ENCODE measurements at regions not wholly inside any gene's neighbourhood (a gene's known extent, or its start where the extent isn't known, plus 50 kb on each side); places are given as distances from the start of the nearest gene placed in this dataset.
A peak's percentile ranks its signal among the peaks of the same experiment; 100 is the strongest.

DNA sequence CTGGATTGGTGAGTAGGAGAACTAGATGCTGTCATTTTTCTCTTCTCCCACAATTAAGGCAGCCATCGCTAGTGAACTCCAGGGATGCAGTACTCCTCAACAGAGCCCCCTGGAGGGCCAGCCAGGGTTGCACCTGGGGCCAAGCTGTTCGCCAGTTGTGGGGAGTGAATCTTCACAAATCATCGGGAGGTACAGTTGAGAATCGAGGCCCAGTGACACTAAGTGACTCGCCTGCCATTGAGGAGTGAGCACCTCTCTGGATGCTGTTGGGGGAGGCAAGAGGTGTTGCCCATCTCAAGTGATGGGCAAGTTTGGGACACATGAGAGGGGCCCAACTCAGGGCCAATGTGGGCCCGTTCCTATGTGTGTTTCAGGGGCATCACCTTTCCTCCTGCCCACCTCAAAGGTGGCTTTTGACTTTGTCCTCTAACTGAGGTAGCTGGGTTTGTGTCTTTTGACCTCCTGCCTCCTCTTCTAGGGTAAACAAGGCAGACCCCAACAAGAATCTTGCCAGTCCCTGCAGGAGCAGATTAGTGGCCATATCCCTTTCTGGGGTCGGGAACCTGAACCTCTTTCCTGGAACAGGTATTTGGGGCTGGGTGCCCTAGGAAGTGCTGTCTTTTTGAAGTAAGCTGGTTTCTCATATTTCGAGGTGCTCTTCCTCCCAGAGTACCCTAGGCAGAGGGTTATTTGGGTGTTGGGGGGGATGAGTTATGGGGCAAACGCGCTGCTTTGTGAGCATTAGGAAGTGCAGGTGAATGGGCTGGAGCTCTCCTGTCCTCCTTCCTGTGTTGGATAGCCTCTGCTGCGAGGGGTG lies 181.2 kb downstream of the MACROH2A1 start:
- no peak for DNase-seq

DNA sequence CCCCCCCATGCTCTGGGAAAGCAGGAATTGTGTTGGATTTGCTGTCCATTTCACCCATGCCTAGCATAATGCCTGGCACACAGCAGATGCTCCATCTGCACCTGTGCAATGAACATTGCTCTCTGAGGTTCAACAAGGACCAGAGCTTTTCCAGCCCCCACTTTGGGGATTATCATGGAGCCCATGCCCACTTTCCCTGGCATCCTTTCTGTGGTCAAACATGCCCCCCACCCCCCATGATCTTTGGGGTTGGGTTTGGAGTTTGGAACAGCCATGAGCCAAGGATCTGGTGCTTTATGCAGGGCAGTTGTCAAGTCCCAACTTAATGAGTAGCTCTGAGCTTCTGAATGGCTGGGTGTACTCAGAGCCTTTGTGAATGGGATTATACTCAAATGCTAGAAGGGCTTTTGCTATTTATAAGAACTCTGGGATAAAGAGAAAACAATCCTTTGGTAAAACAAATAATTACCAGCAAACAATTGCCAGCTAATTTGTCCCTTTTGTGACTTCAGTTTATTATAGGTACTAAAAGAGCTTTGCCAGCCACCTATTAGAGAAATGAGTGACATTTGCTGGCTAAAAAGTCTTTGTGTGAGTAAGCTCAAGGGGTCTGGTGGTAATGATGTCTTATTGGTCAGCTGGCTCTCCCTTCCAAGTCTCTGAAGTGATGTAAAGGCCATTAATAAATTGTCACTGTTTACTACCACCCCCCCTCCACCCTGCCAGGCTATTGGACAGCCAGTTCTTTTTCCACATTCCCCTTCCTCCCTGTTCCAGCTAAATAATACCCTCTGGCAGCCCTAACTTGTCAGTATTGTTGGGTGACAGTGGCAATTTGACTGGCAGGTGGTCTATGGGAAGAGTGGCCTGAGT lies 182.3 kb downstream of the MACROH2A1 start:
- DNase-seq = no peak

DNA sequence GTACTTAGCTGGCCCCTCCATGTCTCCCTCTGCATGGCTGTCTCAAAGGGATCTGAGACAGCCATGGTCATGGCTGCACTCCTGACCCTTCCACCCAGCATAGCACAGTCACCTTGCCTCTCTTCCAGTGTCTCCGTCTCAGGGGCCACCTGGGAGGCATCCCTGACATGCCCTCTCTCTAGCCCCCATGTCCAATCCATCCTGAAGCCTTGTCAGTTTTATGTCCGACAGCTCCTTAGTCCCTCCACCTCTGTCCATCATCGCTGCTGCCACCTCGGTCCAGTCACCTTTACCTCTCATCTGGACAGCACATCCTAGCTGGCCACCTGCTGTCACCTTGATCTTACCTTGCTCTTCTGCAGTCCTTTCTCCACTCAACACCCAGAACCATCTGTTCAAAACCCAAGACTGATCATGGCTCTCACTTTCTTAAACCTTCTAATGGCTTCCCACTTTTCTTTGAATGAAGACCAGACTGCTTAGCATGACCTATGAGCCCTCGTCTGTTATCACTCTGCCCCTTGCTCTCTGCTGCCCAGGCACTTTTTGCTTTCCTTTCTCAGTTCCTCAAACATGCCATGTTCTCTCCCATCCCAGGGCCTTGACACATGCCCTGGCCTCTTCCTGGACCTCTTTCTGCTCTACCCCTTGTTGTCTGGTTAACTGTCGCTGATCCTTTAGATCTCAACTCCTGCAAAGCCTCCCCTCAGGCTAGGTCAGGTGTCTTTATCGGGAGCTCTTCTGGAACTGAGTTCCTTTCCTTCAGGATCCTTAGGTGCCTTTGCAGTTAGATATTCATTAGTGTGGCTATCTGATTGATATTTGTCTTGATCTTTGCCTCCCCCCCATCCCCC lies 181.8 kb upstream of the PITX1 start:
- DNase-seq = no peak

DNA sequence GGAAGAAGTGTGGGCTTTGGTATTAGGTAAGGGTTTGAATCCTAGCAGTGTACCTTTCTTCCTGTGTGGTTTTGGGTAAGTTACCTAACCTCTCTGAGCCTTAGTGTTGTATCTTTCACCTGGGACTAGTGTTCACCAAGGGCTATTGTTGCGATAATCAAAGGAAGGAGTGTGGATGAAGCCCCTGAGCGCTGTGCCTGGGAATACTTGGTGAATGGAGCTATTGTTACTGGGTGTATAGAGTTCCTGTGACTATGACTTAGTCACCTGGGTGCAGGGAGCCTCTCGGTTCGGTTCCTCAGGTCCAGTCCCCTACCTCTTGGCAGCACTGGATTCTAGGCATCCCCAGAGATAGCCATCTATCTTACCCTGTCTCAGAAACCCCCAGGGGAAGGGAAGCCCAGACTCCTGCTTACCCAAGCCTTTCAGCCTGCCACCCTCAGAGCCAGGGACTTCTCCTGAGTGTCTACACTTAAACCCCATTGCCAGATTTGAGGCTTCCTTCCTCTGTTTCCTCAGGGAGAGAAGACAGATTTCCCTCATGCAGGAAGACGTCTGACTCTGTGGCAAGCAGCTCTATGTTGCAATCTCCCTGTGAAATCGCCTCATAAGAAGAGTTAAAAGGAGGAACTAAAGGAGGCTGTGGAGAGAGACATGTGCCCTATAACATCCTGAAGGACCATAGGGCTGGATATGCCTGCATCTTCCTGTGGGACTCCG lies 181.0 kb upstream of the PITX1 start:
- DNase-seq = no peak

DNA sequence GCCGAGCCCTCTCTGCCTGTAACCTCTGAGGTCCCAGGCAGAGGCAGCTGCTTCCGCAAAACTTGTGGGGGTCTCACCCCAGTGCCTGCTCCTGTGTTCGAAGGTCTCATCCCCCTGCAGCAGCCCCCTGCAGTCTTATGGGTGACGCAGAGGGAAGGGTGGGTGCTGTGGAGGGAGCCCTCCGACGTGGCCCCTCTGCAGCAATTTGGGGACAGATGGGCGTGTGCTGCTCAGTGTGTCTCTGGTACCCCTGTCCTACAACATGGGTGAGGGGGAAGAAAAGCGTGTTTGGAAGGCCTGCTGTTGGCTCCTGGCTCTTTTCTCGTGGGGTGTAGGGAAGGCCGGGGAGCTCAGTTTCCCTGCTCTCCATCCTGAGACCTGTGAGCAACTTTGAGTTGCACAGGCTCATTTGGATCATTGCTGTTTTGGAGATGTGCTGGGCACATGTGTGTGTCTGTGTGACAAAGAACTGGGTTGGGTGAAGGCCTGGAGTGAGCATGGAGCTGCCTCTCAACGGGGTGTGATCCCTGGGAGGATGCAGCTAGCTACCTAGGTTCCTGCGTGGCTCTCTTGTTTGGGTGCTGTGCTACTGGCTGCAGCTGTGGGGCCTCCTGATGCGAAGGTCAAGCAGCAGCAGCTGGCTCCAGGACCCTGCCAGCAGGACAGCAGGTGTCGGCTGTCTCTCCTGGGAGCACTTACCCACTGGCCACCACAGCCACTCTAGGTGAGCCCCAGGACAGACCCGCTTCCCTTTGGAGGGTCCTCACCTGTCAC lies 179.6 kb upstream of the PITX1 start:
- DNase-seq = no peak

DNA sequence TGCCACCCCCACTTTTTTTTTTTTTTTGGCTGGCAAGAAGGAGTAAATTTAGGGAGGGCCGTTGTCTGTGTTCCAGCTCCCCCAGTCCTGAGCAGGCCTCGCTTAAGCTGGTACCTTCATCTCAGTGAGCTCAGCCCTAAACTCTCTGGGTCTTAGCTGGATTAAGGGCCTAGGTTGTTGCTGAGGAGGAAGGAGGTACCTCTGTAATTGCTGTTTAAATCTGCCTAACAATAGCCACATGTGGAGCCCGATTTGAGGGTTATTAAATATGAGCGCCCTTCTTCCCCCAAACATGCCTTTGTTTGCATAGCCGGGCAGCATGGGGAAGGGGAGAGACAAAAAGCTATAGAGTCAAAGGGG lies 179.0 kb upstream of the PITX1 start:
- no peak for DNase-seq

DNA sequence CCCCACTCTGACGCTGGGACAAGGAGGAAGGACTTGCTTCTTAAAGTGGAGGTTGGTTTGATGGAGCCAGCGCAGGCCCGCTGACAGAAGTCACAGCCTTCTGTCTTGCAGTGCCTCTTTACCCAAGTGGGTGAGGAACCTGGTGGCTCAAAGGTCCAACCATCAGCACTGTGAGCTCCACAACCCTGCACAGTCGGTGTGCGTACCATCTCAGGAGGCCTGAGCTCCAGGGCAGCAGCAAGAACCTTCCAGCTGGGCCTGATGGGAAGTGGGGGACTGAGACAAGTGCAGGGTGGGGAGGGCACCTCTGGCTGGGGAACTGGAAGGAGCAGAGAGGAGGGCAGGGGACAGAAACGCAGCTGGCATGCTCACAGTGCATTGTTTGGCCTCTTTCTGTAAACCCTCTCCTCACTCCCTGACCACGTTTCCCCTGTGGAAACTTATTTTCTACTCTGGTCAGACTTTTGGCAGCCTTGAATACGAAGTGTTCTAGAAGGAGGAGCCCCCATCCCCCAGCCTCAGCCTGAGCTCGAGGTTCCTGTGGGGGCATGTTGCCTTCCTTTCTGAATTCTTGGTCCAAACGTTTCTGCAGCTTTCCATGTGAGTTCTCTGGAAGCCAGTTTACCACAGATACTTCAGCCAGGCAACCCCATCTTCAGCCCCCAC lies 178.5 kb upstream of the PITX1 start:
- no peak for DNase-seq

DNA sequence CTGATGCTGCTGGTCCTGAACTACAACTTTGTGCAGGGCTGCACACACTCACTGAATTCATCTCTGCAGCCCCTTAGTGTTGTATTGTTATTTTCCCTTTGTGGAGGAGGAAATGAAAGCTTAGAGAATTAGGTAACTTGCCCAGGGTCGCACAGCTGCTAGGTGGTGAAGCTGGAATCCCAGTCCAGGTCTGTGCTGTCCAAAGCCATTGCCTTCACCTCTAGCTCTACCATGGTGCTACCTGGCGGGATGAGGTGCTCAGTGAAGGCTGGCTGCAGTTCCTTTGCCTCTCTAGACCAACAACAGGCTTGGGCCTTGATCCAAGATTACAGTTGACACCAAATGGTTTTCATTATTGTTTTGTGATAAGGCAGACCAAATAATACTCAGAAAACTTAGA lies 177.8 kb upstream of the PITX1 start:
- no peak for DNase-seq

DNA sequence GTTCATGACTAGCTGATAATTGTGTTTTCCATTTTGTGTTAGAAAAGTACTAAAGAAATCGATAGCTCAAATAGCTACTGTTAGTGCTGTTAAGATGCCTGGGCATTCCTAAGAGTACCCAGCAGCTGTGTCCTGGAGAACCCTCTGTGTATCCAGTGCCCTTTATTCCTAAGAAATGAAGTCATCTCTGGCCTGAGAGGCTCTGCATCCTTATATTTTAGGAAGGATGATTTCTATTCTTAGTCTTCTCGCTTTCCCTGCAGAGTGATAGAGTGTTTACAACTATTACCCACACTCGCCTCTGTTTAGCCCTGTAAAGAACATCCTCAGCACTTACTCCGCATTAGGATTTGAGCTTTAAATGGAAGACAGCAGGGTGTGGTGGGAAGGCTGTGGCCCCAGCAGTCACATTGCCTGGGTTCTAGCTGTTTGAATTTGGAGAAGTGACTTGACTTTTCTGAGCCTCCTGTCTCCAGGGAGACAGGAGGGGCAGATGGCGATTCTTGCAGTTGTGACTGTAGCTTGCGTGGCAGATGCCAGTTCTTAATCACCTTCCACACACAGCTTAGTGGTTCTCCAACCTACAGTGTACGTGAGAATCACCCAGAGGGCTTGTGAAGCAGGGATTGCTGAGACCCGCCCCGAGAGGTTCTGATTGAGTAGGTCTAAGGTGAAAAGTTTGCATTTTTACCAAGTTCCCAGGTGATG lies 177.2 kb upstream of the PITX1 start:
- DNase-seq = no peak

DNA sequence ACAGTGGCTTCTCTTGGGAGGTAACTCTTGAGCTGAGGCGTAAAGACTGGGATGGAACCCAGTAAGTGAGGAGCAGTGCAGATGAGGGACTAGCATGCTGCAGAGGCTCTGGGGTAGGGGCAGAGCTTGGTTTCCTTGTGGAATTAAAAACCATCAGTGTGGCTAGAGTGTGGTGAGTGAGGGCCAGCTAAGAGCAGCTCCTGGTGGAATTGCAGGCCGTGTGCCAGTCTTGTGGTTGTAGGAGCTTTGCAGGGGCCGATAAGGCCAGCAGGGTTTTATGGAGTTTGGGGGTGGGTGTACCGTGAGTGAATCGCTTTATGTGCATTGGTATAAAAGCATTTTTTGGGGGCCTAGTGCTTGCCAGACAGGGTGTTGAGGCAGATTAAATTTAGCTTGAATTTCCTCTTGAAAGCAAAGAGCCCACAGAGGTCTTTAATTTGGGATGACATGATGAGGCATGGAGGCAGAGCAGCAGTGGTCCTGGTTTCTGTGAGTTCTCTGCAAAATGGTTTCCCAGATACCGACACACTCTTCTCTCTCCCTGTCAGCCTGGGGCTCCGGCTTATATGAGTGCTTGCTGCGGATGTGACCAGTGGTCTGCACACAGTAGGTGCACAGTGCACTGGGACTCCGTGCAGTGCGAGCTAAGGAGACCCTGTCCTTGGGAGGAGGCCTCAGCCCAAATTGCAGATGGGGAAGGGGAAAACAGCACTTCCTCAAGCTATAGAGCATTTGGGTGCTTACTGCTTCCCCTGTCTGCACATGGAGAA lies 176.4 kb upstream of the PITX1 start:
- DNase-seq = no peak

DNA sequence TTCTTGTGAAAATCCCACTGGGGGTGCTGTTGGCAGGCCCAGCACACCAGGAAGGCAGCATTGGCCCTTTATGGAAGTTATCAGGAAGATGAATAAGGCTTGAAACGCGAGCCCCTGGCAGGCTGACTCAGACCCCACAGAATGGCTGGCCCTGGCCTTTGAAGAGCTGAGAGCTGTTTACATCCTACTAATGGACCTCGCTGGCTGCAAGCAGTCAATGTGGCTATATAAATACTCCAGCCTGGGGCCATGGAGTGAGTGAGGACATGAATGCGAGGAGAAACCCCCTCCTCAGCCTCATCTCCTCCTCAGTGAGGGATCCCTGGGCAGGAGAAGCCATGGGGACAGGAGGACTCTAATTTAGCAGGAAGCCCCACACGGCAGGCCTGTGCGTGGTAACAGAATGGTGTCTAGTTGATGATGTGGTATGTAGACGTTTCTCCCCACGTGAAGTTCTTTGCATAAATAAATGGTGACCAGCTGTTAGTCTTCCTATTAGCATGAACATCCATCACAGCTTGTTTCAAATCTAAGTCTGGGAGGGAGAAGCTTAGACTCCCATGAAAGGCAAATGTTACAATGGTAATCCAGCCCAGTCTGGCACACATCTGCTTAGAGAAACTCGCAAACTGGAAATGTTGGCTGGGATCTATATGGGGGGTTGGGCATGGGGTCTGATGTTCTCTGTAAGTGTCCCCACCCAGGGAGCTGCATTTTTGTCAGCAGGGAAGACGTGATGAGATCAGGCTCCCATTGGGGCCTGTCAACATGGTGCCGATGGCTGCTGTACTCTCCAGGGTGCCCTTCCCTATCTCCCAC lies 175.1 kb upstream of the PITX1 start:
- DNase-seq = peak; percentile 54

DNA sequence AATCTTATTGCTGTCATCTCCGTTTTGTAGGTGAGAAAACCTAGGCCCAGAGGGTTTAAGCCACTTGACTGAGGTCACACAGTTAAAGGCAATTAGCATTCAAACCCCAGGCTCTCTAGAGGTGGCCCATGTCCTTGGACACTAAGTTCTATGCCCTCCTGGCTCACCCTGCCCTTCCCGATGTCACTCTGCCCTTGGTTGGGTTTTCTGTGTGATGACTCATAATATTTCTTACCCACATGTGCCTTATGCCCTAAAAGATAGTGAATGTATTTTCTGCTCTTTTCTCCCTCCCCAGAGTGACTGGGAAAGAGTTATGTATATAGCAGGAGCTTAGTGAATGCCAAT lies 174.5 kb upstream of the PITX1 start:
- DNase-seq = no peak

DNA sequence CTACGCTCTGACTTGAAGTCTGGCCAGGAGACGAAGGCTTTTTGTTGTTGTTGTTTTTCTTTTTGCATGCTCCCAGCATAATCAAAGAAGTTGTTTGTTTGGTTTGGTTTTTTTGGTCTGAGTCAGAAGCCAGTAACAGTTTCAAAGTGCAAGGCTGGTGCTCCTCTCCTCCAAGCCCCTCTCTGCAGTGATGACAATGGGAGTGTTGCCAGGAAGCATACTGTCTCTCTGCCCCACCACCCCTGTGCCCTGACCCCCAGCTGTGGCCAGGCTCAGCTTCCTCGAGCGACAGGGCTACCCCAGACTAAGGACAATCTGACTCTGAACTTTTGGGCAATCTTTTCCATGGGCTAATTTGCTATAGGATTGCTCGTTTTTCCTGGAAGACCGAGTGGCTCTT lies 173.8 kb upstream of the PITX1 start:
- DNase-seq = no peak

DNA sequence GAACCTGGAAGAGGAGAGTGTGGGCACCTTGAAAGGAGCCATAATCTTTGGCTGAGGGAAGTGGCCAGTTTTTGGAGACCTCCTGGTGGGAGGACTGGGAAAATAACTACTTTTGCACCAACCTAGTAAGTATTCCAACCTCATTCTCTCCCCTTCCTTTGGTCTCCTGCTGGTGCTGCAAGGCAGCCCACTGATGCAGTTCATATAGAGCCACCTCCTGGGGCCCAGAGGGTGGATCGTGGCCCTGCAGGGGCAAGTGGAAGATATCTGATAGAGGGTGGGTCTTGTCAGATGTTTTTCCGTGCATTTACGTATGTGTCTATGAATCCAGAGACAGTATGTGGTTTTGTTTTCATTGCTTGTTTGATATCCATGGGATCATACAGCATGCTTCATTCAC lies 172.8 kb upstream of the PITX1 start:
- no peak for DNase-seq

DNA sequence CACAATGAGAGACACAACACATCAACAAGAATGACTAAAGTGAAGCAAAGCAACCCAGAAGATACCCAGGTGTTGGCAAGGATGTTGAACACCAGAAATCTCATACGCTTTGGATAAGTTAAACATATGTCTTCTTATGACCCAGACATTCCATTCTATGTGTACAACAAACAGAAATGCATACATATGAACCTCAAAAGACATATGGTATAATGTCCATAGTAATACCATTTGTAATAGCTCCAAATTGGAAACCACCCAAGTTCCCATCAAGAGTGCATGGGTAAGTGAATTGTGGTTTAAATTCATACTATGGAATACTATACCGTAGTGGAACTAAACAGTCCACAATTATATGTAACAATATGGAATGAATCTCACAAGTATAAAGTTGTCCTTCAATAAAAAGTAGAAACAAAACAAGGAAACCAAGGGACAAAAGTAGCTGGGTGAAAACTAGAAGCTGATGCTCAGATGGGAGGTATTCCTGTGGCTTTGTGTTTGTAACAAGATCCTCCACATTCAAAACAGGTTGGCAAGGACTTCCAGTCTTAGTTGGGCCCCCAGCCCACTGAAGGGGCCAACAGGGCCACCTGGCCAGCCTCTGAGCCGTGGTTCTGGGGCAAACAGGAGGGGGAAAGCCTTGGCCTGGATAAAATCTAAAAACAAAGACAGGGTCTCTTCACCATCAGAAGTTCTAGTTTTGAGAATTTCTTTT lies 171.8 kb upstream of the PITX1 start:
- no peak for DNase-seq

DNA sequence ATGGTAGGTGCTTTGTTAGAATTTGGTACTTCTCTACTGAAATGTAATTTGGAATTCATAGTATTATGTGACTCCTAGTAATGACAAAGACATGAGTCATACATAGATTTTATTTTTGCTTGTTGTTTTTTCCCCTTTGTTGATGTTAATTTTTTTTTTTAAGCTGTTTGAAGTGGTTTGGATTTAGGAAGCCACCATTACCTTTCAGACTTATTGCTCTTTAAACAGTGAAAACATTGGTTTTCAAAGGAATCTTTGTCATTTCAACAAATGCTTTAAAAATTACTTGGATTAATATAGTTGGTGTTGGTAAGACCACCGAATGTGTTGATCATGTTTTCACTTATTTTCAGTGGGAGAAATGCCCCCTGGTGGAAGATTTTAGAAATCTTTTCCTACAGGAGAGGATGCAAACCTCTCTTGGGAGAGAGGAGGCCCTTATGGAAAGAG lies 170.1 kb upstream of the PITX1 start:
- peak; percentile 21 for DNase-seq

DNA sequence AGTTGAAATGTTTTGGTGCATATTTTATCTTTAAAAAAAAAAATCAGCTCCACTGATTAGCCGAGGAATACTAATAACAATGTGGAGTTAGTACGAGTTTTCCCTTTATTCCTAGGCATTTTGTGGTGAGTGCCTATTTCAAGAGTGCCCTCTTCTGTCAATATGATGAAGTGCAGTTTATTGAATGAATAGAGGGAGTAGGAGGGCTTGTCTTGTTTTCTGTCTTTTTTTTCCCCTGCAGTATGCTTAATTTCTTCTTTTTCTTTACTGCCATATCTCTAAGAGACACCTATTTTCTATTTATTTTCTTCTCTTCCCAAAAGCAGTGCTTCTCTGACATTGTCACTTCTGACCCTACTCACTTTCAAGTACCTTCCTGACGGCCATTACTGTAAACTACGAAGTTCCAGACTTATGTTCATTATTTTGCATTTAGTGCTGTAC lies 169.6 kb upstream of the PITX1 start:
- no peak for DNase-seq

DNA sequence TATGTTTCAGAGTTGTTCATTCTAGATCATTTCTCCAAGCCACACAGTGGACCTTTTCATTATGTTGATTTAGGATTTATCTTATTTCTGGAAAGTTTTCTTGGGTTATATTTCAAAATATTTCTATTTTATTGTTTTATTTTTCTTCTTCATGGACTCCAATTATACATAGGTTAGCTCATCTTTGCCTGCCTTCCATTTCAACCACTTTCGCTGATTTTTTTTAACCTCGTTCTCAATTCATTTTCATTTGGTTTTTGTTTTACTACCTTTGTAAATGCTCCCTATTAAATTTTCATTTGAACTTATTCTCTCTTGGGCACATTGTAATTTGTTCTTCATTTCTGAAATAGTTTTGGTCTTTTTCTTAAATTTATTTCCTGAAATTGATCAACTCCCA lies 169.0 kb upstream of the PITX1 start:
- no peak for DNase-seq
